H4 (cell line): ENCODE measurements at regions not wholly inside any gene's neighbourhood (a gene's known extent, or its start where the extent isn't known, plus 50 kb on each side); places are given as distances from the start of the nearest gene placed in this dataset.
"Not testable (repeated sequence)": the region's sequence is repeated elsewhere in the genome, so short reads cannot be mapped to it uniquely, and the experiment has no call there.

Experiments used
- DNase-seq: peaks from one replicate; pipeline ENCODE4 v3.0.0-alpha.2; 2015; ENCODE audit warnings: low spot score

DNA sequence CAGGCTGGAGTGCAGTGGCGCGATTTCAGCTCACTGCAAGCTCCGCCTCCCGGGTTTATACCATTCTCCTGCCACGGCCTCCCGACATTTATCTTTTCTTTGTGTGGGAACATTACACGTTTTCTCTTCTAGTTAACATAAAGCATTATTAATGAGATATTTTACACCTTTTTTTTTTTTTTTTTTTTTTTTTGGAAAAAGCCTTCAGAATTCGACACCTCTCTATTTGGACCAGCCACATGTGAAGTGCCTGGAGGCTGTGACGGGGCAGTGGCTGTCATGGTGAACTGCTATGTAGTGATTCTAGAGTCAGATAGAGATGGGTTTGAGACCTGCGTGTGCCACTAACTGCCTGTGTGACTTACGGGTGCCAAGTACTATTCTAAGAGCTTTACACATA lies 64.3 kb downstream of the SMIM38 start:
- no peak for DNase-seq

DNA sequence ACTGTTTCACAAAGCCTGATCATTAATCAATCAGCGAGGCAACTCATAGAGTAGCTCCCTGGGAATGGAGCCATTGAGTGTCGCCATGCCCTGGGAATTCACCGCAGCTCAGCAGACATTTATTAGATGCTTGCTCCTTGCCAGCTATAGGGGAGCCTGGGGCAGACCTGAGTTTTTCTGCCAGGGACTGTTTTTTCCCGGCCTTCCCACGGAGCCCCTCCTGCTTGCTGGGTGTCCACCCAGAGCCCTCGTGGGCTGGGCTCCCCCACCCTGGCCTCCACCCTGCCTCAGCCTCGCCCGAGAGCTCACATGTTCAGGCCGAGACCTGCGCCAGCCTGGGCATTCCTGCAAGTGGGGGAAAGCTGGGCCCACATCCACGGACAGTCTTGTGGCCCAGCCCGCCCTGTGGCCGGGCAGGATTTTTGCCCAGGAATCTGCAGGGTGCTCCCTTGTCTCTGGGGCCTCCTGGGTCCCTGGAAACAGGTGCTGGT lies 64.9 kb downstream of the SMIM38 start:
- no peak for DNase-seq

DNA sequence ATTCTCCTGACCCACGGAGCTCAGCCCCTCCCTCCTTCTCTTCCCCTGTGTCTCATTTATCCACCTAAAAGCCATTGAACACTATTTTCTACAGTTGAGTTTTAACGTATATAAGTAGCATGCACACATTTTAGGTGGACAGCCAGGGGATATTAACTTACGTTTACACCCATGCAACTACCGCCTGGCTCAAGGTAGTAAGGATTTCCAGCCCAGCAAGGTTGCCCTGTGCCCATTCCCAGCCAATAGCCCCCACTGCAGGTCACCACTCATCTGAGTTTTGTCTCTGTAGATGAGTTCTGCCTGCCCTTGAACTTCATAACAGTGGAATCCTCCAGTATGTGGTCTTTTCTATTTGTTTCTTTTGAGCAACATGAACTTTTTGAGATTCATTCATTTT lies 65.4 kb downstream of the SMIM38 start:
- no peak for DNase-seq

DNA sequence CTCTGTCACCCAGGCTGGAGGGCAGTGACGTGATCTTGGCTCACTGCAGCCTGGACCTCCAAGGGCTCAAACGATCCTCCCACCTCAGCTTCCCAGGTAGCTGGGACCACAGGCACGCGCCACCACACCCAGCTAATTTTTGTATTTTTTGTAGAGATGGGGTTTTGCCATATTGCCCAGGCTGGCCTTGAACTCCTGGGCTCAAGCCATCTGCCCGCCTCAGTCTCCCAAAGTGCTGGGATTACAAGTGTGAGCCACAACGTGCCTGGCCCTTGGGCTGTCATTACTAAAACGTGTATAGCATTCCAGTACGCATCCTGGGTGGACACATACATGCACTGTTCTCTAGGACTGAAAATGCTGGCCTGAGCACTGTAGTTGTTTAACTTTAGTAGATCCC lies 65.9 kb downstream of the SMIM38 start:
- DNase-seq = not testable (repeated sequence)

DNA sequence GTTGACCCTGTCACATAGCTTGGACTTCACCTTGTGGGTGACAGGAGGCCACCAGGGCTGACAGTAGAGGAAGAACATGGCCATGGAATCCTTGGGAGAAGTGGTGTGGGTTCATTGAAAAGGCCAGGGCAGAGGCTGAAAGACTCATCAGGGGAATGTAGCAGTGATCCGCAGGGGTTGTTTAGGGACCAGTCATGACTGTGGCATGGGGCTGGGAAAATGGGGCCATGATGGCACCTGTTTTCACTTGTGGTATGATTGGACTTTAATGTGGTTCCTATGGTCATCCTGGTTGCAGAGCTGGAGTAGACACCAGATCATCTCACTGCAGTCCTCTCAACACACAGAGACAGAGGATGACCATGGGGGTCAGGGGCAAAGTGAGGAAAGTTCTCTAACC lies 66.7 kb upstream of the MYEOV start:
- DNase-seq = no peak

DNA sequence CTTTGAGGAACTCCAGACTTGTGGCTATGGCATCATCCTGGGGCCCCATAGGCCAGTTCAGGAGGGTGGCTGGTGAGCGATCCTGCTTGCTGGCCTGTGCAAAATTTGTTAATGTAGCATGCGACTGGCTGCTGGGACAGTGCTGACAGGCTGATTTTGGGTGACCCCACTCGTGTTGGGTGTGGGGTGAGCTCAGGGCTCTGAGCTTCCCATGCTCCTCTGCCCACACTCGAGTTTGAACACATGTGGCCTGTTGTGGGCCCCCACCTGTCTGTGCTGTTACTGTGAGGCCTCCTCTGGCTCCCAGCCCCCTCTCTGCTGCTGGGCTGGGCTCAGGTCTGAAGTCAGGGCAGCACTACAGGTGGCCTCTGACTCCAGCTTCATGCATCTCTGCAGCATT lies 64.4 kb upstream of the MYEOV start:
- DNase-seq = no peak

DNA sequence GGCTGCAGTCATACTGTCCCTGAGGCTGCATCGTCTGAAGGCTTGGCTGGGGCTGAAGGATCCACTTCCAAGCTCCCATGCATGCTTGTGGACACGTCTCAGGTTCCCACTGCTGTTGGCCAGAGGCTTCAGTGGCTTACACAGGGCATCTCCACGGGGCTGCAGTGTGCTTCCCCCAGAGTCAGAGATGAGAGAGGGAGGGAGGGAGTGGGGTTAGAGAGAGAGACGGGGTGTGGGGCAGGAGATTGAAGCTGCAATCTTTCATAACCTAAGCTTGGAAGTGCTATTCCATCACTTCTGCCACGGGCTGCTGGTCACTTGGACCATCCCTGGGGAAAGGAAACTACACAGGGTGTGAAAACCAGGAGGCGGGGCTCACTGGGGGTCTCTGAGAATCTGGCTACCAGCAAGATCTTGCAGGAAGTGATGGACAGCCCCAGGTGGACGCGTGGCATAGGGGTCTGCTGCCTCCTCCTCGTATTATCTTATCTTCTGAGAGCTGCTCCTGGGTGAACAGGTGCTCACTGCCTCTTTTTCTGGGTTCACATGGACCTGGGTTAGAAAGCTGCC lies 63.0 kb upstream of the MYEOV start:
- no peak for DNase-seq

DNA sequence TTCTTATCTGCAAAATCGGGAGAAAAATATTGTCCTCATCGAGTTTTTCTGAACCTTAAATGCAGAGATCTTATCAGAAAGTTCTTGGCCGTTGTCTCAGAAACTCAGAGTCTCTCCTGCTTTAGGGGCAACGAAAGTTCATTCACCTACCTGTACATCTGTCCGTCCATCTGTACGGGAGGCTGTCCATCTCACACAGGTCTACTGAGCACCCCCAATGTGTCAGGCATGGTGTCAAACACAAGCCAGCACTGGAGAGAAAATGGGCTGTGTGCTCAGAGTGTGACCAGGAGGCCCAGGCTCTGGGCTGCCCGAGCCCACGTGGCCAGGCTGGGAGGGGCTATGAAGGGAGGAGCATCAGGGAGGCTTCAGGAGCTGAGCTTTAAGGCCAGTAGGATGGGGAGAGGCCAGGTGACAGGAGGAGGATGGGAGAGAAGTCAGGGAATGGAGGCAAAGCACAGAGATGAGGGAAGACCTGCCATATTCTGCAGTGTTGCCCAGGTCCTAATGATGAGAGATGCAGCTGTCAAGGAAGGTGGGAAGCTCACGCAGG lies 62.4 kb upstream of the MYEOV start:
- DNase-seq = no peak

DNA sequence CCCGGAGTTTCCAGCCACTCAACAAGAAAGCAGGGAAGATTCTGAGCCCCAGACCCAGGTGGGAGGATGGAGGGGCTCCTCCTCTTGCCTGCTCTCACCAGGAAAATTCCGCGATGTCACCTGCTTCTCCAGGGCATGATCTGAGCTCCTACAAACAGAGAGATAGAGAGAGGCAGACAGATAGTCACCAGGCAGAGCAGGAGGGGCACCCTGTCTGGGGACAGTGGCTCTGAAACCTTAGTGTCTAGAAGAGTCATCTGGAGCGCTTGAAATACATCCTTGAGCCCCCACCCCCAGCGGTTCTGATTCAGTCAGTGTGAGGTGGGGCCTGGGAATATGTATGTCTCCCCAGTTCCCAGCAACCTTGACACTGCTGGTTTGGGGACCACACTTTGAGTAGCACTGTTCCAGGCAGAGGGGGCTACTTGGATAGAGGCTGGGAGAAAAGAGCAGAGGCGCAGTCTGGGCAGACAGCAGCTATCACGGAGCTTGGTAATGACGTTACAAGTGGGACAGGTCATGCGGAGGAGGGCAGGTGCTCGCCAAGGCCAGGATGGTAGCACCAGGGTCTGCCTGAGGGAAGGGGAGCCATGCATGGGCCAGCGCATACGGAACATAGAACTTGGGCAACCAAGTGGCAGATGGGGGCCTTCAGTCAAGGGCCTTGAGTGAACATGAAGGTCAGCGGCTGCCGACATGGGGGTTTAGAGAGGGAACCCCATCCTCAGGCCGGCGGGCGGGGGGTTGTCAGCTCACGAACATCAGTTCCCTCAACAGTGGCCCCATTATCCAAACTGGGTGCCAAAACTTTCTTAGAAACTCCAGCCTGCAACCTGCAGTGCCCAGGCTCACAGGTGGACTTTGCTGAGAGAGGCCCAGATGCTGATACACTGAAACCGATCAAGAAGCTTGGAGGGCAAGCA lies 60.9 kb upstream of the MYEOV start:
- no peak for DNase-seq

DNA sequence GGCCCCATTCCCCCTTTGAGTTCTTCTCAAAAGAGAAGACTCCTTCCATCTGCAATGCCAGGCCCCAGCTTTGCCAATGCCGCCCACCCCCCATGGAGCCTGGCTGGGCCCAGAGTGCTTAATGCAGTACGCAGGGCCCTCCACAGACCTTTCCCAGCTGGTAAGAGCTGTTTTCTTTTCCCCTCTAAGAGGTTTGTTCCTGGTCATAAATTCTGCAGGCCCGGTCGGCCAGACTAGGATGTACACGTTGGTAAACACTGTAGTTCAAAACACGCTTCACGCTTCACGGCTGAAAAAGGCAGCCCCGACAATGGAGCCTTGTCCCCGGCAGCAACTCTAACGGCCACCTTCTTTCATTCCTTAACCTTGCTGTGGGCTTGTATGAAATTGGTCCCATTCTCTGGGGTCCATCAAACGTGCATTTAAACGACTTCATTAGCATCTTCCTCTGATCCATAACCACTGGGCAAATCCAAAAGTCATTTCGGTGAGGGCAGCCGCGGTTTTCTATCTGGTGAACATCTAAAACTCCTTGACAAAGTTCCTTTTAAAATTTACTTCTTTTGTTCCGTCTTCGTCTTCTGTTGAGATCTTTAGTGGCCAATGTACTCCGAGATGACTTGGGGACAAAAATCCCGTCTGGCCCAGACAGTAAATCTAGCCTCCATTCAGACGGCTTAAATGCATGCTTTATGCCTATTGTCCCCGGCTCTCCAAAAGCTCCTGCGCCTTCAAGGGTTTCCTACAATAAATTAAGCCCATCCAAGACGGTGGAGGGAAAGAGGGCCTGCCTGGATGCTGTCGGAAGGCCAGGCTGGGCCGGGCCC lies 60.0 kb upstream of the MYEOV start:
- DNase-seq = no peak

DNA sequence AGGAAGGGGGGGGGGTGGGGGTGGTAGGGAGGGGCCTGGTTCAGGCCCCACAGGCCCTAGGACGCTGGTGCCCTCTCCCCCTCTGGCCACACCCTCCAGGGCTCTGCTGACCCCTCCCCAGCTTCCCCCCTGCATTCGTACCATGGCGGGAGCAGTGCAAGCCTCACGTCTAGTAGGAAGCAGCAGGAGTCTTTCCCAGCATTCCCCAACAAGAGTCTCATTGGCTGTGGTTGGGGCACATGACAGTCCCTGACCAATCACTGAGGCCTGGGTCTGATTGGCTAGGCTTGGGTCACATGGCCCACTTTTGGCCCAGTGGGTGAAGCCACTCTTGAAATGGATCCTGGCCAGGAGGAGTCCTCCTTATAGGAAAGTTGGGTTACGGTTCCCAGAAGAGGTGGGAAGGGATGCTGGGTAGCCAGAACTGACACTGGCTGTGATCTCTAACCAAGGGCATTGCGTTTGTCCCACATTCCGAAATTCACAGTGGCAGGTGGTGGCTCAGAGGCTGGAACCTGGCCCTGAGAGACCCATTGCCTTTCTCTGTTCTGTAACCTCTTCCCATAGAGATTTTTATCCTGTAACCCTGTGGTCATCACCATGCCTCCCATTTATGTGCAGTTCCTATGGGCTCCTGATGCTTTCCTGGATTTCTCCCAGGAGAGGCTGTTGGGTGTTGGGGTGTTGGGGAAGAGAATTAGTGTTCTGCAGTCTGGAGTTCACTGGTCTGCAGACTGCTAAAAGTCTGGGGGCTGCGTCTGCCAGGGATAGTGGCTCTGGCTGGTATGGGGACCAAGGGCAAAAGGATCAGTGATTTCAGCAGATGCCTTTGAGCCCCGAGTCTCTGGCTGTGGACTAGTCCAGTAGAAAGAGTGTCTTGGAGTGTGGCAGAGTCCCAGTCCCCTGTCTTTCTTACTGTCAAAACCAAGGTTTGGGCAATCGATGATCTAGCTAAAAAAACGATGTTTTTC lies 58.9 kb upstream of the MYEOV start:
- DNase-seq = no peak

DNA sequence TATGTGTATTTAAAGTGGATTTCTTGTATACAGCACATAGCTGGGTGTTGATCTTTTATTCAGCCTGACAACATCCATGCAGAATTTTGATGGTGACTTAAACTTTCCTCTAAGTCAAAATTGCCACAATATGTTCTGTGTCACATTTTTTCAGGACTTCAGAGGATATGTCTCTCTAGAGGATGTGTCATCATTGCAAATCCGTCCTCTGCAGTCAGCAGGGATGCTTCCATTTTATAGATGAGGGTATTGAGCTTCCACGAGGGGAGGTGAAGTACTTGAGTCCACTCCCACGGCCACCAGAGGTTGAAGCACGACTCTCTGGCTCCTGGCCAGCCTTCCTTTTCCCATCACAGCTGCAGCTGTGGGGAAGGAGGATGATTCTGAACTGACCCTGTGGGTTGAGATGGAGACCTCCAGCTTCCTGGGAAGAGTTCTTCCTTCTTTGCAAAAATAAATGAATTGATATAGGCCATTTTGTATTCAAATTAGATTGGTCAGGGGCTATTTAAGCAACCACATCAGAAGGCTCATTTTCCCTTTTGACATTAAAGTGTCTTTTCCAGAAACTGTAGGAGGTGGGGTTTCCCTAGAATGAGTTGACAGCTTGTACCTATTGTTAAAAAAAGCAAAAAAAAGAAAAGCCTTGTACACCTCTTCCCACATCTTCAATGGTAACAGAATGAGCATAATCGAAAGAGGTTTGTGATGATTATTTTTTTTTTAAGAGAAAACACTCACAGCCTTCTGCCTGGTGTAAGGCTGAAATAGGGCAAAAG lies 55.2 kb upstream of the MYEOV start:
- no peak for DNase-seq

DNA sequence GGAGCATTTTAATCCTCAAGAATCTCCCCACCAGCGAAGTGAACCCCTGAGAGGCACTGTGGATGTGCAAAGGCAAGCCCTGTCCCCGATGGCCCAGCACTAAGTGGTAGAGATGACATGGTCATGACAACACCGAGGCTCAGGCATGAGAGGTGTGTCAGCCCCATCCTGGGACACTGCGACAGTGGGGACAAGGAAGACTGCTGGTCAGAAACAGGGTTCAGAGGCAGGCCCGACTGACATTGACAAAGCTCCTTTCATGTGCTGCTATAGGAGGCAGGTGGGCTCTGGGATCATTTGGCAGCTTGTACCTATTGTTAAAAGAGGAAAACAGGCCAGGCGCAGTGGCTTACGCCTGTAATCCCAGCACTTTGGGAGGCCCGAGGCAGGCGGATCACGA lies 54.3 kb upstream of the MYEOV start:
- no peak for DNase-seq

DNA sequence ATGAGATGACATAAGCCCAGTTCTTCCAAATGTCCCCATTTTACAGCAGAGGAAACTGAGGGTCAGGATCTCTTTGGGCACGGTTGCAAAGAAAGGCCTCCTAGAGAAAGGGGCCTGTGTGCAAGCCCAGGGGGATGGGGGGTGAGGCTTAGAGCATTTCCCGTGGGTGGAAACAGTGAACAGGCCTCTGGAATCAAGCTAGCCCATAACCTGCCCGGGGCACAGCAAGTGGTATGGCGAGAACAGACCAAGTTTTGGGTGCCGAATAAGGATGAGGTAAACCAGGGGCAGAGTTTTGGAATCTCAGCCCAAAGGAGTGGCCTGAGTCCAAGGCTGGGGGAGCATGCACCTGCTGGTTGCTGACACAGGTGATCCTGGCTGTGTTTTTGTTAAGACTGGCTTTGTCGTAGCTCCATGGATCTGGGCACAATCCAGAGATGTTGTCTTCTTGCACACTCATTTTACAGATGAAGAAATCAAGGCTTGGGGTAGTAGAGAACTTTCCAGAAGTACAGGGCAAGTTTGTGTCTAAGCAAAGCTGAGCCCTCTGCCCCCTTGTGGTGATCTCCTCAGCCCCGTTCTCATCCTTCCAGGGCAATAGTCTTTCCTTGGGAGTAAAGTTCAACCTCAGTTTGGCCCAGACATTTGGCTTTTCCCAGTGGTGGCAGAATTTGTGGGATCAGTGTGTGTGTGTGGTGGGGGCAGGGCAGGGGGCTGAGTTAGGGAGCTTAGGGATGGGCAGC lies 53.5 kb upstream of the MYEOV start:
- DNase-seq = no peak

DNA sequence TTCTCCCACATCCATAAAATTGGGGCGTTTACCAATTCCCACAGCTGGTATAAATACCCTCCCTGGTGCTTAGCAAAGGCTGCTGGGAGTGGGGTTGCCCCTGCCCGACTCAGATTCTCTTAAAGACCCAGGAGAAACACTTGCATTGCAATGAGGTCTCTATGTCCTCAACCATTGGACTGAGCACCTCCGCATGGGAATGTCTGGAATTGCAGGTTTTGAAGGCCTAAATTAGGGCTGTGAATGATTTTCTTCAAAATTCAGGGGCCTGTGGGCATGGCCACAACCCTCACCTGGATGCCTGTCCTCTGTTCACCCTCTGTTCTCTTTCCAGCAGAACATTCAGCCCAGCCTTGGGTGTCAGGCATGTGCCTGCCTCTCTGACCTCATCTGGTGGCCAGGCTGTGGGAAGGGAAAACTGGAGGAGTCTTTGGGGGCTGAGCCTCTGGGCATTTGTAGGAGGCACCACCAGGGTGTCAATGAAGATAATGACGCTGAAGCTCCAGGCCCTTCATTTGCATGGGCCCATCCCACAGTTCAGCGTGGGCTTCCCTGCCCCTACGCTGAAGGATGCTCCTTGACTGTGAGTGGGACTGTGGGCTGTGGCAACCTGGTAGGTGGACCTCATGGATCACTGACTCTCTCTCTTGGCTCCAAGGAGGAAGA lies 52.7 kb upstream of the MYEOV start:
- DNase-seq = no peak

DNA sequence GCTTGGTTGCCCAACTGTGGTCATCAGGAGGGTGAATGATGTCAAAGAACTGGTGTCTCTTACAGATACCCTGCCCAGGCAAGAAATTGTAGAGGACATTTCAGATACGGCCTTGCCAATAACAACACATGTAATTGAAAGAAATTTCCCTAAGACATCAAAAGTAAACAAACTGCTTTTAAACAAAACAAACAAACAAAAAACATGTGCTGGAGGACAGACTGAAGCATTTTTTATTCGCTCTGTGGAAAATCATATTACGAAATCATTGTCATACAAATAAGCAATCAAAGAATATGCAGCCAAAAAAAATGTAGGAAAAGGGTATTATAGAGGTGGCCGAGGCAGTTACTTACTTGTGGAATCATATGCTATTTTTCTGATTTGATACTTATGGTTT lies 52.1 kb upstream of the MYEOV start:
- DNase-seq = no peak

DNA sequence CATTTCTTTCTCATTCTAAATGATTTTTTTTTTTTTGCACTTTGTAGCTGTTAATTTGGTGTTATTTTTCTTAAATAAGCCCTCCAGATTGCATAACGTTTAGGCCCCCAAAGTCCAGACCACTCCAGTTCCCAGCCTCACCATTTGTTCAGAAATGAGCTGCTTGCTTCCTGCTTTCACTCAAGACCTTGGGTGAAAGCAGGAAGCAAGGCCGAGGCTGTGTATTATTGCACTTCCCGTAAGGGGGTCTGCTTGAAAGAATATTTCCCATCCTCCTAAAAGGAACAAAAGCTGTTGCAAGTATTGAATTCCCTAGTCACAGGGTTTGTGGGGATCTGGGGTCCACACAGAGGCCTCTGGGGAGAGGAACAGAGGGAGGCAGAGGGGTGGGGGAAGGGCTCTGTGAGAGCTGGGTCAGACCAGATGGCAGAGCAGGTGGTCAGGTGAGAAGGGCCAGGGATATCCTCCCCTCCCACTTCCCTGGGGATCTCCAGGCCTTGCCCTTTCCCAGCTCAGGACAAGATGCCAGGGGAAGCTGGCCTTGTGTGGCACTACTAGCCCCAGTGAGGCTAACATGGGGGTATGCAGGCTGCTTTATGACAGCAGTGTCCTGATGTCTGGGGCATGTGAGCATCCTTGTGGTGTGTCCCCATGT lies 51.6 kb upstream of the MYEOV start:
- no peak for DNase-seq

DNA sequence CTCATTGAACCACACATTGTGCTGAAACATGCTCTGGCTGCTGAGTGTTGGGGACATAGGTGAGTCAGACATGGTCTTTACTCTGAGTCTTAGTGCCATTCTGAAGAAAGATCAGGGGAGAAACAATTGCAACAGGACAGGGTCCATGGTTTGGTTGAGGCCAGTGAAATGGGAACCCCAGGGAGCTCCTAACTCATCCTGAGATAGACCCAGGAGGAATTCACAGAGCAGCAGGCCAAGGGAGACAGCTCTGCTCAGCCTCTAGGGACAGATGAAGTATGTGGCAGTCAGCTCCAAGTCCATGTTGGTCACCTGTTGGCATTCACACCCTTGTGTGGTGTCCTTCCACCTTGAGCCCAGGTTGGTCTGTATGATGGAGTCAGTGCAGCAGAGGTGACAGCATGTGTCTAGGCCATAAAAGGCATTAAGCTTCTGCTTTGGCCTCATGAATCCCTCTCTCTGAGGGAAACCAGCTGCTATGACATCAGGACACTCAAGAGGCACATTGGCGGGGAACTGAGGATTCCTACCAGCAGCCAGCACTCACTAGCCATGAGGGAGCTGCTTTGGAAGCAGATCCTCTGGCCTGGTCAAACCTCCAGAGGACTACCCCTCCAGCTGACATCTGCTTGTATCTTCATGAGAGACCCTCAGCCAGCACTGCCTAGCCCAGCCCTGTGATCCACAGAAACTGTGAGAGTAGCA lies 50.3 kb upstream of the MYEOV start:
- no peak for DNase-seq
